Endothelial cell of umbilical vein (primary cell): ENCODE measurements at regions not wholly inside any gene's neighbourhood (a gene's known extent, or its start where the extent isn't known, plus 50 kb on each side); places are given as distances from the start of the nearest gene placed in this dataset.
"Not testable (repeated sequence)": the region's sequence is repeated elsewhere in the genome, so short reads cannot be mapped to it uniquely, and the experiment has no call there.

Experiments
- BruUV-seq: library from RNA; stranded (reverse); fragments of 400-500 nt; replicated peaks from 2 replicates; lab custom pipeline; 2021; lab: Mats Ljungman, UMichigan
- CTCF ChIA-PET: fragments of 300-600, 350-600 bp; sonication (Branson Sonifier 250); formaldehyde crosslinking; loops from one replicate; lab custom pipeline; 2021; ENCODE audit warnings: antibody characterized with exemption, inconsistent platforms; lab: Charles Lee
- POLR2A ChIA-PET: fragments of 300-600, 350-600 bp; sonication (Branson Sonifier 250); formaldehyde crosslinking; loops from one replicate; lab custom pipeline; 2021; ENCODE audit warnings: antibody characterized with exemption, inconsistent platforms; lab: Charles Lee
- DNase-seq: peaks from one replicate; pipeline ENCODE4 v3.0.0-alpha.2; 2011; ENCODE audit warnings: low read depth, low spot score
- FAIRE-seq: peaks from 2 replicates; lab custom pipeline; 2011; peaks lifted over from hg19 to GRCh38; lab: Jason Lieb, UNC
- H2AFZ ChIP-seq: 2 replicates; pipeline ENCODE4 v1.6.0; 2012; ENCODE audit warnings: low read depth, low read length, control low read depth, inconsistent platforms
- H3K27ac ChIP-seq: 2 replicates; pipeline ENCODE4 v1.5.1; 2011; ENCODE audit warnings: low read depth, mild to moderate bottlenecking, control low read depth, low read length, moderate library complexity; ENCODE audit not compliant: insufficient read depth
- H3K27me3 ChIP-seq, 2 experiments: 2 replicates each; pipeline versions ENCODE4 v1.6.0 to v1.6.1; 2011; ENCODE audit warnings: low read length in 2 of 2, mixed read lengths in 1 of 2; ENCODE audit not compliant: control insufficient read depth in 2 of 2, insufficient read depth in 2 of 2
- H3K36me3 ChIP-seq, 2 experiments: 2 replicates in 1 of 2; 3 replicates in 1 of 2; pipeline ENCODE4 v1.5.1; 2011; ENCODE audit warnings: low read length in 2 of 2, mild to moderate bottlenecking in 1 of 2, moderate library complexity in 1 of 2; ENCODE audit not compliant: control insufficient read depth in 2 of 2, insufficient read depth in 2 of 2; ENCODE audit errors: extremely low read depth in 1 of 2
- H3K4me1 ChIP-seq: 3 replicates; pipeline ENCODE4 v1.5.1; 2011; ENCODE audit warnings: mild to moderate bottlenecking, low read length; ENCODE audit not compliant: control insufficient read depth, insufficient read depth; ENCODE audit errors: extremely low read depth
- H3K4me2 ChIP-seq: 2 replicates; pipeline ENCODE4 v1.6.1; 2011; ENCODE audit warnings: low read length, control low read depth, mixed read lengths; ENCODE audit not compliant: insufficient read depth
- H3K4me3 ChIP-seq, 3 experiments: fragments of 200-600 bp in 1 of 3; sonication (generic), shearing (Covaris generic) in 1 of 3; replicated peaks in 1 of 3; 2 replicates each; pipeline ENCODE4 v1.5.1; 2011 to 2016; ENCODE audit warnings: control low read depth in 3 of 3, low read length in 3 of 3, mild to moderate bottlenecking in 2 of 3, inconsistent platforms in 1 of 3, low read depth in 1 of 3, moderate library complexity in 1 of 3; ENCODE audit not compliant: insufficient read depth in 1 of 3
- H3K79me2 ChIP-seq: 2 replicates; pipeline ENCODE4 v1.6.0; 2012; ENCODE audit warnings: low read length, inconsistent platforms; ENCODE audit not compliant: control insufficient read depth, insufficient read depth
- H3K9ac ChIP-seq: replicated peaks from 2 replicates; pipeline ENCODE3; 2011; ENCODE audit warnings: low read length, control low read depth; ENCODE audit not compliant: insufficient read depth; ENCODE audit errors: extremely low read depth
- H3K9me1 ChIP-seq: replicated peaks from 3 replicates; pipeline ENCODE4 v1.6.0; 2011; ENCODE audit warnings: mild to moderate bottlenecking, low read length; ENCODE audit not compliant: control insufficient read depth, insufficient read depth; ENCODE audit errors: extremely low read depth
- H3K9me3 ChIP-seq: replicated peaks from 2 replicates; pipeline ENCODE4 v1.5.1; 2012; ENCODE audit warnings: low read length, inconsistent platforms; ENCODE audit not compliant: control insufficient read depth, insufficient read depth
- H4K20me1 ChIP-seq: replicated peaks from 2 replicates; pipeline ENCODE3; 2011; ENCODE audit warnings: mild to moderate bottlenecking, low read length; ENCODE audit not compliant: control insufficient read depth, insufficient read depth; ENCODE audit errors: extremely low read depth
- EZH2 ChIP-seq: IDR thresholded peaks from 2 replicates; pipeline ENCODE4 v1.6.1; 2012; ENCODE audit warnings: borderline replicate concordance, low read depth, mild to moderate bottlenecking, moderate library complexity, low read length, inconsistent platforms; ENCODE audit not compliant: severe bottlenecking
- JUN ChIP-seq: IDR thresholded peaks from 2 replicates; pipeline ENCODE4 v1.6.1; 2011; ENCODE audit warnings: borderline replicate concordance, low read depth; ENCODE audit not compliant: insufficient read length, insufficient read depth
- MYC ChIP-seq: IDR thresholded peaks from one replicate; pipeline ENCODE4 v1.6.1; 2011; ENCODE audit warnings: mild to moderate bottlenecking, low read depth, low read length
- POLR2A ChIP-seq: IDR thresholded peaks from 2 replicates; pipeline ENCODE4 v1.6.1; 2012; ENCODE audit warnings: low read depth, mild to moderate bottlenecking, control low read depth, low read length
- POLR2AphosphoS5 ChIP-seq: IDR thresholded peaks from 2 replicates; pipeline ENCODE4 v1.6.1; 2012; ENCODE audit warnings: low read depth, mild to moderate bottlenecking, control low read depth, low read length, moderate library complexity; ENCODE audit not compliant: insufficient read depth
- dilution Hi-C: fragments of 300-500 bp; cut with MboI; formaldehyde crosslinking; loops from one replicate; pipeline ENCODE4 v1.15.0; 2019; ENCODE audit warnings: low sequenced_read_pairs; ENCODE audit not compliant: extremely low pct_ligation_motif_present
- intact Hi-C: fragments of 100-400 bp; cut with micrococcal nuclease; formaldehyde crosslinking; loops from one replicate; pipeline ENCODE4 v1.10.0; 2022
- TF ChIP-seq, protein P1 (sequence below): IDR thresholded peaks from 2 replicates; pipeline ENCODE4 v1.6.1; 2011; ENCODE audit not compliant: insufficient read depth, insufficient read length

- H4K20me1 ChIP-seq = no peaks in the 10 kb centered on the region
- CTCF ChIA-PET = interaction anchor here (1.3 kb wide), 1 partner anchor 27 kb away, joined by 5 read pairs; no protein-coding TSS in a partner anchor
- no peaks in the 10 kb centered on the region for H3K9me3 ChIP-seq
- H3K27me3 ChIP-seq = no peaks in the 10 kb centered on the region
- TF ChIP-seq MYC = no peak
- TF ChIP-seq, protein P1, sequence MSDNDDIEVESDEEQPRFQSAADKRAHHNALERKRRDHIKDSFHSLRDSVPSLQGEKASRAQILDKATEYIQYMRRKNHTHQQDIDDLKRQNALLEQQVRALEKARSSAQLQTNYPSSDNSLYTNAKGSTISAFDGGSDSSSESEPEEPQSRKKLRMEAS = no peak
- TF ChIP-seq EZH2 = no peak
- TF ChIP-seq POLR2AphosphoS5 = no peak
- no peak for TF ChIP-seq JUN
- no peak for TF ChIP-seq POLR2A
- BruUV-seq = no TSS peak
- dilution Hi-C loops = no loop called here
- intact Hi-C loops = no loop called here
- no peak for DNase-seq
- H3K4me3 ChIP-seq = no peak overlapping the region
- no peaks in the 10 kb centered on the region for H3K9me1 ChIP-seq
- H3K27ac ChIP-seq = no peak overlapping the region
- H3K4me2 ChIP-seq = no peak overlapping the region
- no peak overlapping the region for H2AFZ ChIP-seq
- POLR2A ChIA-PET = no interaction called here
- FAIRE-seq = no peak
- no peak overlapping the region for H3K9ac ChIP-seq
- H3K79me2 ChIP-seq = no peaks in the 10 kb centered on the region
- H3K4me1 ChIP-seq = no peaks in the 10 kb centered on the region
- no peaks in the 10 kb centered on the region for H3K36me3 ChIP-seq
Observed at GRCh38 chr1:147417024-147417423, 124.3 kb upstream of the BCL9 start.

- DNase-seq, H3K9me1 ChIP-seq, dilution Hi-C loops, H3K4me3 ChIP-seq, H3K27ac ChIP-seq, POLR2A ChIA-PET, H2AFZ ChIP-seq, CTCF ChIA-PET, H4K20me1 ChIP-seq, FAIRE-seq, H3K27me3 ChIP-seq, H3K36me3 ChIP-seq, H3K4me1 ChIP-seq, H3K79me2 ChIP-seq, H3K9me3 ChIP-seq, BruUV-seq, intact Hi-C loops, H3K4me2 ChIP-seq, H3K9ac ChIP-seq: not testable (repeated sequence)
Observed at GRCh38 chr1:147423100-147423827, 118.0 kb upstream of the BCL9 start.
